GM19023 (cell line): ENCODE measurements at regions not wholly inside any gene's neighbourhood (a gene's known extent, or its start where the extent isn't known, plus 50 kb on each side); places are given as distances from the start of the nearest gene placed in this dataset.

Experiments used
- ATAC-seq: cut with Tn5 transposase; IDR thresholded peaks from one replicate; pipeline ENCODE4 v1.9.1; 2021; ENCODE audit warnings: mild to moderate bottlenecking, moderate library complexity; ENCODE audit not compliant: unreplicated experiment

DNA sequence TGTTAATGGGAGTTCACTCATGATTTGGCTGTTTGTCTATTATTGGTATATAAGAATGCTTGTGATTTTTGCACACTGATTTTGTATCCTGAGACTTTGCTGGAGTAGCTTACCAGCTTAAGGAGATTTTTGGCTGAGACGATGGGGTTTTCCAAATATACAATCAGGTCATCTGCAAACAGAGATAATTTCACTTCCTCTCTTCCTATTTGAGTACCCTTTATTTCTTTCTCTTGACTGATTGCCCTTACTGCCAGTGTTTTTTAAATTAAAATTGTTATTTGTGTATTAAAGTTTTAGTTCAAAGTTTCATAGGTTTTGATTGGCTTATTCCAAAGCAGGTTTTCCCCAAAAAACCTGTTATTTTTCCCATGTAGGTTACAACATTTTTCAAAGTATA lies 390.5 kb upstream of the RBMS3 start:
- no peak for ATAC-seq

DNA sequence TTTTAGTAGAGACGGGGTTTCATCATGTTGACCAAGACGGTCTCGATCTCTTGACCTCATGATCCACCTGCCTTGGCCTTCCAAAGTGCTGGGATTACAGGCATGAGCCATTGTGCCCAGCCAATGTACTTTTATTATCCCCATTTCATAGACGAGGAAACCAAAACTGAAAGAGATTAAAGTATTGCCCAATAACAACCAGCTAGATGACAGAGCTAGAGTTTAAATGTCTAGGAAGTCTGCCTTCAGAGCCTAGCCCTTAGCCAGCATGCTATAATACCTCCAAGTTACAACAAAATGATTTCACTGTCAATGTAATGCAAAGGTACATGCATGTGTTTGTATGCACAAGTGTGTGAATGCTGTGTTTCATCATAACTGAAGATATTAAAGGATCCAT lies 389.4 kb upstream of the RBMS3 start:
- no peak for ATAC-seq

DNA sequence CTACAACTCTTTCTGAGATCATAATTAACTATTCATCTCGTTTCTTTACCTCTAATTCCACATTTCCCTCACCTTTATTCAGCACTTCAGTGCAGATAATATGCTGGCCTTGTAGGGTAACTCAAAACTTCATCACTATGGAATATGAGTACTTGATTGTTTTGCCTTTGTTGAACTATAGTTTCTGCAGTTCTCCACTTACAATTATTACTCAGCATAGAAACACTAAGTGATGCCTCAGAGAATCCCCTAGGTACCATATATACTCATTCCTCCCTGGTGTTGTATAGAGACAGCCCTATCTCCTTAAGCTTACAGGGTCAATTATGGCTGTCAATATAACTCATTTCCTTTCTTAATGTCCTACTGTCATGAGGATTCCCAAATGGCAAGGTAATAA lies 380.6 kb upstream of the RBMS3 start:
- ATAC-seq, result no peak

DNA sequence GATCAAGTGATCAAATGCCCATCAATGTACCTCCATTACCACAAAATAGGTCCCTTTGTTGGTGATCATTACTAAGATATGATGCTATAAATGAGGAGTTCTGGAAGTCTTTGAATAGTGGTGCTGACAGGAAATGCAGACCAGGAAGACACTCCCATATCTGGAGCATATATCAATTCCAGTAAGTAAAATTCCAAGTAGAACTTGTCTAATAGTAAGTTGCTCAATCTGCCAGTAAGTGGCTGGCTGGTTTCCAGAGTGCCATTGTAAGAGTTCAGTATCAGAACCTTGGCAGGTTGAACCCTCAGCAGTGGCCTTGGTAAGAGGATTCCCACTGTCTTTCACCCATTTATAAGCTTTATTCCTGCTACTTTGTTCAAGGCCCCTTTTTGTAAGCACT lies 379.9 kb upstream of the RBMS3 start:
- no peak for ATAC-seq

DNA sequence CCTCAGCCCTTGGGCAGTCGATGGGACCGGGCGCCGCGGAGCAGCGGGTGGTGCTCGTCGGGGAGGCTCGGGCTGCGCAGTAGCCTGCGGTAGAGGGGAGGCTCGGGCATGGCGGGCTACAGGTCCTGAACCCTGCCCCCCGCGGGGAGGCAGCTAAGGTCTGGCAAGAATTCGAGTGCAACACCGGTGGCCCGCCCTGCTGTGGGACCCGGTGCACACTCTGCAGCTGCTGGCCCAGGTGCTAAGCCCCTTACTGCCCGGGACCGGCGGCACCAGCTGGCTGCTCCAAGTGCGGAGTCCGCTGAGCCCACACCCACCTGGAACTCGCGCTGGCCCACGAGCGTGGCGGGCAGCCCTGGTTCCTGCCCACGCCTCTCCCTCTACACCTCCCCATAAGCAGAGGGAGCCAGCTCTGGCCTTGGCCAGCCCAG lies 377.7 kb upstream of the RBMS3 start:
- ATAC-seq, result no peak

DNA sequence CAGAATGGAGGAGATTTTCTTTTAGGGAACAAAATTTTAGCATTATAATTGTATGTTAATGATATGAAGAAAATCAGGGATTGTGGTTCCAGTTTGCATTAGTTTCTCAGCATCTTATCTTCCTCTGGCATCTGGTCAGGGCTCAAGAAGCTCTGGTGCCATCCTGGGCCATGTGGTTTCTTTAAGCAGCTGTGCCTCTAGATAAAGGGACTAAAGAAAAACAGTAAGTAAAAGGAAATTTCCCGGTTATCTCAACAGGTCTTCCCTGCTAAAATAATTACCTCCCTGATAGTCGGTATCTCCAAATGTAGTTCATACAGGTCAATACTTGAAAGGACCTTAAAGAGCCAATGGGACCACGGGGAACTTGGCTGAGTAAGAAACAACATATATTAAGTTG lies 375.1 kb upstream of the RBMS3 start:
- ATAC-seq, result no peak

DNA sequence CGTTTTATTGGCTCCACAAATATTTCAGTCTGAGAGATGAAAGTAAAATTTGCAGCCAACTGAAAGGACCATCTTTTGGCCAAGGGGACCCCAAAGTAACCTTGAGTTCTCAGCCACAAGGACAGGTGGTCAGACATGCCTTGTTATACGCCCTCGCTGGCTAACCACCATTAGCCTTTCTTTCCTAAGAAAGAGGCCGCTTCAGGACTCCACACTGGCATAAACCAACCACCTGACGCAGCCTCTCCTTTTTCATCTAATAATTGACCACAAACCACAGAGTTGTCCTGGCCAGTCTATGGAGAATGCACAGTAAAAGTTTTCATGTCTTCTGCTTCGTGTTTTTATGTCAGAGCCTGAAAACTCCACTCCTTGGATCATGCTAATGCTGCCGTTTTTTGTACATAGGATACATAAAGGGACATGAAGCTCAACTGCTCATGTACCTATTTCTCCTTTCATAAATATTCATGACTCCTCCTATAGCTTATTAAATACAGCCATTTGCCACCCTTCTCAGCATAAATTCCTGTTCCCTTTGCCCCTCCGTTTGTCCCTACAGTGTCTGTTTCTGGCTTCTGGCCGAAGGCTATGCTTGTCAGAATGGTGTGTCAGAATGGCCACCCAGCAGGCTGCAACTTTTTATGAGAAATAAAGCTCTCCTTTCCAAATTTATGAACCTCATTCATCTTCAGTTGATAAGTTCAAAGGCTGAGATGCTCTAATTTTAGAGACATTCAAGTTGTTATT lies 374.1 kb upstream of the RBMS3 start:
- no peak for ATAC-seq

DNA sequence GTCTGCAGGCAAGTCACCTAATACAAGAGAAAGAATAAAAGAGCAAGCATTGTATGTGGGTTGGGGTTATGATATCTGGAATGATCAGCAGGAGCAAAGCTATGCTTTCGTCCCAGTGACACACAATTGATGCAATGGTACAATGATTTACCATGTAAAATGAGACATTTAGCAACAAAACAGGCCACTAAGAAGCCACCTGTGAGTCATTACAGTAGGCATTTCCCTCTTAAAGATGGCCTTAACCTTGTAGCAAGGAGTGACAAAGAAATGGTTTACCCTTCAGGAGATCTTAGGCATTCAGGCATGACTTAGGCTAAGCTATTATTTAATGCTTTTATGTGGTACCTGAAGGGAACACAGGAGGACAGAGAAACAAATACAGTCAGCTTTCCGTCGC lies 373.3 kb upstream of the RBMS3 start:
- ATAC-seq, result no peak

DNA sequence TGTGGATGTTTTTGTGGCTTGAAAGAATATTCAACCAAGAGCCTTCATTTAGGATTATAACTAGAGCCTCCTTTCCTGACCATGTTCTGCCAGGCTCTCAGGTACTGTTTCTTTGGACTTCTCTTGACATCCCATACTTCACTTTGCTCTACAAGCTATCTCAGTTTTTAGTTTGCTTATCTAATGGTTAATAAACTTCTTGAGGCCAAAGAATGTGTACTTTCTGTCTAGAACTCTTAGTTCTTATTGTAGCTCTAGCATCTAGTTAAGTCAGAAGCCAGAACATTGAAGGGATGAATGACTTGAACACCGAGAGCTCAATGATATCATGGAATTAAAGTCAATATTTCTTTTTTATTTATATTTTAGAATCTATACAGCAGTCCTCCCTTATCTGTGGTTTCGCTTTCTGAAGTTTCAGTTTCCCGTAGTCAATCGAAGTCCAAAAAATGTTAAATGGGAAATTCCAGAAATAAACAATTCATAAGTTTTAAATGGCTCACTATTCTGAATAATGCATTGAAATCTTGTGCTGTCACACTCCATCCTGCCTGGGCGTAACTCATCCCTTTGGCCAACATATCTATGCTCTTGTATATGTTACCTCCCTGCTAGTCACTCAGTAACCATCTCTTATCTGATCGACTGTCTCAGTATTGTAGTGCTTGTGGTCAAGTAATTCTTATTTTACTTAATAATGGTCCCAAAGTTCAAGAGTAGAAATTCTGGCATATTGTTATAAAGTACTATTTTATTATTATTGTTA lies 368.6 kb upstream of the RBMS3 start:
- ATAC-seq, result no peak

DNA sequence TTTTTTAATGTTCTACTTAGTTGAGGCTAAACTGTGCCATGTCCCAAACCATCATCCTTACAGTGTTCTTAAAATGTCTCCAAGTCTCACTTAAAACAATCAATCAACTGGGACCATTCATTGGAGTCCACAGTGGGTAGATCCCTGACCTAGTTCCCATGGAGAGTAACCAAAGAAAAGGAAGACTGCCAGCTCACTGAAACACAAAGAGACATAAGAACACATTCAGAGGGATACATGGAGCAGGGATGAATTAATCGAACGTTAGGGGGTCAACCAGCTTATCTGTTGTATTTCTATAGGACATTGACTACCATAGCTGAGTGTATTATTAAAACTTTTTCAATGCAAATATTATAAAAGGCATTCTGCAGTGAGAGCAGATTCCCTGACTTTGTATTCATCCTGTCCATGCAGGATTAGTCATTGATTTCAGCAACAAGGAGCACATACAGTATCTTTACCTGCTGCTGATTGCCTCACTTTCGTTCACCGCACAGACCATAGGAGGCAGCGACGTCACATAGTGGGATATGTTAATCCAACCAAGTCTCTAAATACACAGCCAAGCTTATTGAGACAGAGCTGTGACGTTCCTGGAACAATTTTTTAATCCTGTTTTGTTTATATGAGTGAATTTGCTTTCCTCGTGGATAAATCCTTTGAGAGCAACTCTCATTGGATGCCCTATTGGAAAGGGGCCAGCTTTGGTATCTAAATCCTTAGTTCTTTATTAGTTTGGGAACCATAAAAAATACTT lies 364.9 kb upstream of the RBMS3 start:
- ATAC-seq, result no peak

DNA sequence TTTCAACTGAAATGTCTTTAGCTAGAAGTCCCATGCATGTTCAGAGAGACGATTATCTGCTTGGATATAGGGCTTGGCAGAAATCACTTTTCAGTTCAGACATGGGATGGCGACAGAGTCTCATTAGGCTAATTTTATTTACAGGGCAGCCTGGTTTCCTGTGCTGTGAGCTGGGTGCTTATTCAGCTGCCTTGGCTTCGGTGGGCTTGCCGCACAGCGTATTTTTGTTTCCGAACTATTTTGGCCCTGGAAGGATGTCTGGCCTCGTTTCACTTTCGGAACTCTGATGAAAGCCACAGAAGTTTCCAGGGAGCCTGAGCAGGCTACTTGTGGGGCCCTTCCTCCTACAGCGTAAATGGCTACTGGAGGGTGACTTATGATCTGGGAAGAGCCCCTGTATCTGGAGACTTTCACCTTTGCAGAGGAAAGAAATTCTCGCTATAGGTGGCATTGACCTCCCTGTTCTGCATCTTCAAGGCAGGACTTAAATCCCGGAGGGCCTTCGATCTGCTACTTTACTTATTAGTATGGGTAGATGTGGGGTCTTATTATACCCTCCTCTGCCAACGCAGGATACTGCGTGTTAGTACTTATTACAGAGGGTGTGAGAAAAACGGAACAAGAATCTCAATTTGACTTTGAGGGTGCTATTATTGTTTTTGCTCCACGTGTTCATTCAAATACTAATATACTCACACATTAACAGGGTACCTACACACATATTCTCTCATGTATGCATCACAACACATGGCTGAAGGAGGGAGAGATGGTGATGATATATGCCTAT lies 364.0 kb upstream of the RBMS3 start:
- peak; percentile 79 for ATAC-seq

DNA sequence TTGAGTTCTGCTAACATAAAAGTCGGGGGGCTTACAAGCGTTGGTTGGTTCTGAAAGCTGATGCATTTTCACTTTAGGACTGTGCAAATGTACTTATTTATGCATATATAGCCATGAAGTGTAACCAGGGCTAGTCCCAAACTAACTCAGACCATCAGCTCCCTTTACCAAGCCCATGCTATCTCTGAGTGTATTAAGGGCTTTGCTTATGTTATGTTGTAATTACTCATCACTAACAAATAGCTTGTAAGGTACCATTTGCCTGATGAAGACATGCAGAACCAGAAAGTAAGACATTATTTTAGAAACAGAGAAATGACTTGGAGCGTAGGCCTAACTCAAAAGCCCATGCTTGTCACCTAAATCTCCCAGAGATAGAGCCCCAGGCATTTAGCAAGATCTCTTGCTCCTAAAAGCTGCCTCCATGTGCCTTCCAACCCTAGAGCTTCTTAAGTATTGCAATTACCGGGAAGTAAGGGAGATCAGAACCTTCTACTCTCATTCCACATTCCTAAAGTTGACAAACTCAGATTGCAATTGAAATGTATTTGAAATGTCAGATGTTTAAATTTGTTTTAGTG lies 362.9 kb upstream of the RBMS3 start:
- ATAC-seq, result no peak

DNA sequence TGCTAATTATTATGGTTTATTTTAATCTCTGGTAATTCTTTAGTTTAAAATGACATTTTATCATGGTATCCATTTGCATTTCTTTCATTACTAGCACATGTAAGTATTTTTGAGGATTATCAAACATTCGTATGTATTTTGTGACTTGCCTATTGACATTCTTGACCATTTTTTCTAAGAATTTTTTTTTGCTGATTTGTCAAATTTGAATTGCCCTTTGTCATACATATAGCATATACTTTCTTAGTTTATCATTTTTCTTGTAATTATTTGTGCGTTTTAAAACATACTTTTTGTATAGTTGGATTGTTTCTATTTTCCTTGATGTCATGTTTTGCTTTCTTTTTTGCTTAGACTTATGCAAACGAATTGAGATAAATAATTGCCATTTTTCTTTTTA lies 358.5 kb upstream of the RBMS3 start:
- no peak for ATAC-seq

DNA sequence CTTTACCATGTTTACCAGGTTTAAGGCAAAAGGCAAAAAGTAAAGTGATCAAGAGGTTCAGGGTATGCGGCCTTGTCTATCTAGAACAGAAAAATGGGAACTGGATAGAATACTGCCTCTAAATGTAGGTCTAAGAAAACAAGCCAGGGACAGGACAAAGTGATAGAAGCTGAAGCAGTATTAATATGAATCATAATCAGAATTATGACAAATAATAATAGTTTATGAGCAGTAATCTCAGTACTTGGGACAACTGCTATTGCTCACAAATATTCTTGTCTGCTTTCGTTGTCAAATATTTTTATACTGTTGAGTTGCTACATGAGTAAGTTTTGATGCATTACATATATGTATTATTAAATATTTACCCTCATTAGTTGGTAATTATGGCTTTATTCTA lies 356.9 kb upstream of the RBMS3 start:
- ATAC-seq, result no peak

DNA sequence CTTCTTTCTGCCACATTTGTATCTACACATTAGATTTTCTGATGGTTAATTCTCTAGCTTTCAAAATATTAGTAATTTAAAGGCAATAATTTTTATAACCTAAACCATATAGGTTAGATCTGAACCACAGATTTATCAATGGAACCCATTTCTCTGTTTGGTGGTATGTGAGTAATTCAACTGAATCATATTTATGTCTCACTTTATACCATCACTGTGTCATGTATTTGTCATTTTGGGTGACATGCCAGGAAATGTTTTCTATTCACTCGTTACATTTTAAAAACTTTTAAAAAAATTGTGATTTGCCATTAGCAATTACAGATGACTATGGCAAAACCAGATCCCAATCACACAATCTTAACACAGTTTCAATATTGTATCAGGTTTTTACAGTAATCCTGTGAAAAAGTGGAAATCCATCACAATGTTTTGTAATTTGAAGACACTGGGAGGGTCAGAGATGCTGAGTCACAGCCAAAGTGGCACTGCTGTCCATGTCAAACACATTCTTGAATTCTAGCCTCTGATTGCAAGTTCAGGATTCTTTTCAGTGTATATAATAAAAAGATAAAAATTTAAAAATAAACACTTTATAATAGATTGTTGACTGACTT lies 356.0 kb upstream of the RBMS3 start:
- no peak for ATAC-seq

DNA sequence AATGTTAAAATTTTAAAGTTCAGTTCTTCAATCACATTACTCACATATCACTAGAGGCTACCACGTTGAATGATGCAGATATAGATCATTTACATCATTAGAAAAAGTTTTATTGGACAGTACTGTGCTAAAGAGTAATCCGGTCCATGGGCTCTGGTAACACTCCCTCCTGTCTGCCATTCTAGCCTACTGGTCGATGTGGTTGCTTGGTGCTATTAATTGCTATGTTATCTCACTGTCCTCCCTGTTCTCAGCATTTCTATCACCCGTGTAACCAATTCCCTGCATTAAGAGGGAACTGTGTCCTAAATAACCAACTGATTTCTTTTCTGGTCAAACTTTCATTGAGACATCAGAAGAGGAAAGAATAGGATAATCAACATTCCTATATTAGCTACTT lies 347.5 kb upstream of the RBMS3 start:
- no peak for ATAC-seq

DNA sequence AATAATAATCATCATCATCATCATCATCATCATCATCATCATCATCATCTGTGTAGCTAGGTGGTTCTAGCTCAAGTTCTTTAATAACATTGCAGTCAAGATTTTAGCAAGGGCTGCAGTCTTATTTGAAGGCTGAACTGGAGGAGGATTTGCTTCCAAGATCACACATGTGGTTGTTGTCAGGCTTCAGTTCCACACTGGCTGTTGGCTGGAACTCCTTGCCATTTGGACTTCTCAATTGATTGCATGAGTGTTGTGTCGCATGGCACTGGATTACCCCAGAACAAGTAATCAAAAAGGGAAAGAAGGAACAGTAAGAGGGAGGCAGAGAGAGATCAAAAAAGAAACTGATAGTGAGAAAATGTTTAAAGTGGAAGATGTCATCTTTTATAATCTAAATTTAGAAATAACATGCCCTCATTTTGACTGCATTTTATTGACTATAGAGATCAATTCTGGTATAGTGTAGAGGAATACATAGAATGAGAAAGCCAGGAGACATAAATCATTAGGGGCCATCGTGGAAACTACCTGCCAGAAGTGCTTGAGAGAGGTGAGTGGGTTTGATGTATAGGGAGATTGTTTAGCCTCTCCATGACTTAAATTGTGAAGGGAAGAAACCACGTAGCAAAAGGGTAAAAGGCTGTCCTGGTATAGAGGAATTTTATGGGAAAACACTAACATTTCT lies 346.6 kb upstream of the RBMS3 start:
- ATAC-seq, result no peak

DNA sequence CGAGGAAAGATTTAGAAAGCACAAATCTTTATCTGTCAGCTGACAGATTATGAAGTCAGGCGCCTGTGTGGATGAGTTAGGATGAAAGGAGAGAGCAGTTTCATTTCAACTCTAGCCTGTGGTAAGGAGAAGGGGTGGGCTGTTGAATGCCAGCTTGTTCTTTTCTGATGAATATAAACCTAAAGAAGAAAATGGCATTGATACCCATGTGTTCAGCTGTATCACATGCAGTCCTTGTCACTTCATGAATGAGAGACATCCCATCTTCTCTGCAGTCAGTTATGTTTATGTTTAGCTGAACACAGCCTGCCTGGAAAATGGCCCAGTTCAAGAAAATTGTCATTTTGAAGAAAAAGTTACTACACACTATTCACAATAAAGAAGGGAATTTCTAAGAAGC lies 345.7 kb upstream of the RBMS3 start:
- no peak for ATAC-seq

DNA sequence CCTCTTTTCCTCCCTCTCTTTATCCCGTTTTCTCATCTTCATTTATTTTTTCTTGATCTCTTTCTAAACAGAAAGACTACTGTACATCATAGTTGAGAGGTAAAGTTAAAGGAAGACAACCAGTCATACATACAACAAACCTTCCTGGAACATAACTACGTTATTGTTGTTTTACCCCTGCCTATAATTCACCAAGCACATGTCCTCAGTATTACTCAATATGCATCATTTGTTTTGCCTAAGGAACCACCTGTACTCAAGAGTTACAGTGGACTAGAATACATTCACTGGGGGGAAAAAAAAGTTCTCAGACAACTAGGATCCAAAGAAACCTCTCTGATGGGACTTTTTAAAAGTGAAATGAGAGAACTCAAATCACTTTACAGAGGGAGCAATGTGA lies 344.7 kb upstream of the RBMS3 start:
- no peak for ATAC-seq

DNA sequence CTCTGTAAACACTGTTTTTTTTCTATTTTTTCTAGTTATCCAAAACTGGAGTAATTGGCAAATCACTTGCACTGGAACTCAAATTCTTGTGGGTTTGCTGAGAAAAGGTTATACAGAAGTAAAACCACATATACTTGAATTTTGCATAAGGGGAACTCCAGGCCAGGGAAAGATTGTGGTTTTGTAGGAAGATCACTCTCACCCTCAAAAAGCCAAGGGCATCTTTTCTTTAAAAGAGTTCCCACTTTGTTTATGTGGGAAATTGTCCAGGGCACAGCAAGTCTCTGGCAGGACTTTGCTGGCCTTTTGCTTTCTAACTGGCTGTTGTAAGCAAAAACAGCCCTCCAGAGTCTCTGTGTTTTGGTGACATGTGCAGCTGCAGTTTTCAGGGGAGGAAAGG lies 340.3 kb upstream of the RBMS3 start:
- peak; percentile 66 for ATAC-seq
